ENCODE measurements at regions not wholly inside any gene's neighbourhood (a gene's known extent, or its start where the extent isn't known, plus 50 kb on each side); places are given as distances from the start of the nearest gene placed in this dataset.
"Not testable (repeated sequence)": the region's sequence is repeated elsewhere in the genome, so short reads cannot be mapped to it uniquely, and the experiment has no call there.

- DNase-seq = no peak
Observed at GRCh38 chr18:27564066-27564465, 379.0 kb upstream of the CHST9 start.

DNA sequence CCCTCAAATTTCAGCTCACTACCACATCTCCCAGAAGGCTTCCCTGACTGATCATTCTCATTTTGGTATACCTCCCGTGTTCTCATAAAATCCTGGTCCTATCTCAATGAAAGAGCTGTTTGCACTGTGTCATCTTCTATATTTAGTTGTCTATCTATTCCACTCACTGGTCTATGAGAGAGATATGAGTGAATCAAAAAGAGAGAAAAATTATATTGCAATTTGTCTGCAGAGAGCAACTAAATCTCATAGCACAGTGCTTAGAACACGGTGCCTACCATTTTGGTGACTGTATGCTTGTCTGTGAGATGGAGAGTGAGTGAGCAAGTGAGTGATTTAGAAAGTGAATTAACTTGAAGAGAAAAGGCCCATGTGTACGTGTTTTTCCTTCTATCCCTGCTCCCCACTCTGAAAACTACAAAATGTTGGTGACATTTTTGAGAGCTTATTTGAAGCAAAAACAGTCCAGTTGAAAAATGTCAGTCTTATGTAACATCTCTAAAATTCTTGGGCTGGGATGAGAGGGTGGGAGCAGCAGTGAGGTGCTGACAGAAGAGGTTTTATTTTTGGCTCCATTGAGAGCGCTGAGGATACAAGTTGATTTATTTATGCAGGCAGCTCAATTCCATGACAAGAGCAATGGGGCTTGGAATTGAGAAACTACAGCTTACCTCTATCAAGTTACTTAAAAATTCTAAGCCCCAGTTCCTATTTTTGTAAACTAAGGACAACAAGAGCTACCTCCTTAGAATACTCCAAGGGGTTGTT, 373.5 kb upstream of the CHST9 start:
- DNase-seq = no peak

DNA sequence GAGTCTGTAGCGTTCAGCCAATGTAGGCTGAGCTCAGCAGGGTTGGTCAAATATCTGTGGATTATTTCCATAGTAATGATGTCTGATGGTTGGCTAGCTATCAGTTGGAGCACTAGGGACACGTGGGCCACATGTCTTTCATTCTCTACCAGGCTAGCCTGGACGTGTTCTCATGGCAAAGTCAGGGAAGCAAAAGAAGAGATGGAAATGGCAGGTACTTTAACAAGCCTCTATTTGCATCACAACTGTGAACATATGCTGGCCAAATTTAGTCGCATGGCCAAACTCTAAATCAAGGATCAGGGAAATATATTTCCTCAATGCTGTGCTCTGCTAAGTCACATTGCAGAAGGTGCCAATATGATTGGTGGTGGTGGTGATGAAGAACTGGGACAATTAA, 371.6 kb upstream of the CHST9 start:
- DNase-seq = no peak

DNA sequence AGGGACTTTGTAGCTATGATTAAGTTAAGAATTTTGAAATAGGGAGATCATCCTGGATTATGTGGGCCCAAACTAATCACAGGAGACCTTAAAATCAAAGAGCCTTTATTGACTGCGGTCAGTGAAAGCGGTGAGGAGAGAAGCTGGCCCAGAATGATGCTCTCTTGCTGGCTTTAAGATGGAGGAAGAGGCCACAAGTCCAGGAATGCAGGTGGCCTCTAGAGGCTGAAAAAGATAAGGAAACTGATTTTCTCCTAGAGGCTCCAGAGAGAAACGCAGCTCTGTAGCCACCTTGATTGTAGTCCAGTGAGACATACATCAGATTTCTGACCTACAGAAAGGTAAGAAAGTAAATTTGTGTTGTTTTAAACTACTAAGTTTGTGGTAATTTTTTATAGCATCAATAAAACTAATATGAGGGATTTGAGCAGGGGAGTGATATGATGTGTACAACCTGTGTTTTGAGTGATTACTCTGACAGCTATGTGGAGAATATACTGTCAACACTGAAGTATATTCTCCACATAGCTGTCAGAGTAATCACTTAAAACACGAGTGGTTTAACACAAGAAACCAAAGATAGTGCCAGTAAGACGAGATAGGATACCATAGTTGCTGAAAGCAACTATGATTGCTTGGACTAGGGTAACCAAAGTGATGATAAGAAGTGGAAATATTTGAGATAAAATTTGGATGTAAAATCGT, 364.4 kb upstream of the CHST9 start:
- DNase-seq = no peak

DNA sequence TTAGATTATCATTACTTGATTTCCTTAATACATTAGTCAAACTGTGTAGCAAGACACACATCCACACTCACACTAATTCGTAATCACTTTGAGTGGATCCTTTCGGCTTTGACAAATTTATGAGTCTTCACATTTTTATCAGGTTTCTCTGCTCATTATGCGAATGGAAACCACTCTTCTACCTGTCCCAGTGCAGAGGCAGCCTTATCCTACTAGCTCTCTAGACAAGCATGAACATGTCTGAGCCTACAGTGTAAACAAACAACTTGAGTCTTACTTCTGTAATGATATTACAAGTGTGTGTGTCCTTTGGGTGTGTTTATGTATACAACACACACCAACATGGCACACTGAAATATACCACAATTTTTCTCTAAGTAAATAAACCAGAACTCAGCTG, 361.9 kb upstream of the CHST9 start:
- no peak for DNase-seq

GRCh38 chr18:27544206-27544605, 359.1 kb upstream of the CHST9 start:
- DNase-seq = no peak

- no peak for DNase-seq
Observed at GRCh38 chr18:27541293-27541692, 356.2 kb upstream of the CHST9 start.

DNA sequence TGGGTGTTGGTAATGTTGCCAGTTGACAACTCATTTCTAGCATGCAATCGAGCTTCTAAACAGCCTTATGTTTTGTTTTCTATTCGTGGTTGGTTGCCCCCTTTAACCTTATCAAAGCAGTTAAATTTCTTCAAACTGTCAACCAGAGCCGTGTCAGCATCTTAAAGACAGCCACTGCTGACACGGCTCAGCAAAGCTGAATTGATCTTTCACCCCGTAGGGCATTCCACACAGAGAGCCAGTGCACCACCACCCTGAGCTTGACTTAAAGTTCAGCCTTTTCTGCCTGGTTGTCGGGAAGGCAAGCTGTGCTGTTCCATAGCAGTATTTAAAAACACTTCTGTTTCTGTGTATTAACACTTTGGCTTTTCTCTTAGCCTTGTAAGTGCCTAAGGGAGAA, 355.0 kb upstream of the CHST9 start:
- no peak for DNase-seq

DNA sequence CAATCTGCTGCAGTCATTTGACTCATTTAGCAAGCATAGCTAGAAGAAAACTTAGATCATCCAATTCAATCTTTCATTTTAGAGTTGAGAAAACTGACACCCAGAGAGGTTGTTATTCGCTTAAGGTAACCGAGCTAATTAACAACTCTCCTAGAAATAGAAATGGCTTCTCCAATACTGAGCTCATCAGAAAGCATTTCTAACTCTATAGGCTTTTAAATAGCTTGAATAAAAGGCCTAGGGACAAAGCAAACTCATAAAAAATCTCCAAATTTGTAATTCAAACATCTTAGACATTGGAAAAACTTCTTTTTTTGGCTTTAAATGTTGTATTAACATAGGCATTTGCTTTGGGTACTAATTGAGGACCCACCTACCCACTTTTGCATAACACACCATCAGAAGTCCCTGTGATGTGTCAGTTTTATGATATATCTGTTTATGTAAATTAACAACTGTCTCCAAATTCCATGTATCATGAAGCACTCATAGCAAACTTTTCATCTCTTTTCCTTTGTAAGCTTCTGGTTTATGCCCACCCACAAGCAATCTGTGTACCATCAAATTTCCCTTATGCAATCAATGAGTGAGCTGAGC, 343.9 kb upstream of the CHST9 start:
- no peak for DNase-seq

- DNase-seq = no peak
Observed at GRCh38 chr18:27527856-27528255, 342.7 kb upstream of the CHST9 start.

- DNase-seq = no peak
Observed at GRCh38 chr18:27520401-27520800, 335.3 kb upstream of the CHST9 start.

- not testable (repeated sequence) for DNase-seq
Observed at GRCh38 chr18:27510036-27510633, 325.0 kb upstream of the CHST9 start.

GRCh38 chr18:27501671-27502070, 316.6 kb upstream of the CHST9 start:
- DNase-seq = no peak

- no peak for DNase-seq
Observed at GRCh38 chr18:27500531-27500930, 315.4 kb upstream of the CHST9 start.

GRCh38 chr18:27497246-27497645, 312.1 kb upstream of the CHST9 start:
- DNase-seq = no peak

DNA sequence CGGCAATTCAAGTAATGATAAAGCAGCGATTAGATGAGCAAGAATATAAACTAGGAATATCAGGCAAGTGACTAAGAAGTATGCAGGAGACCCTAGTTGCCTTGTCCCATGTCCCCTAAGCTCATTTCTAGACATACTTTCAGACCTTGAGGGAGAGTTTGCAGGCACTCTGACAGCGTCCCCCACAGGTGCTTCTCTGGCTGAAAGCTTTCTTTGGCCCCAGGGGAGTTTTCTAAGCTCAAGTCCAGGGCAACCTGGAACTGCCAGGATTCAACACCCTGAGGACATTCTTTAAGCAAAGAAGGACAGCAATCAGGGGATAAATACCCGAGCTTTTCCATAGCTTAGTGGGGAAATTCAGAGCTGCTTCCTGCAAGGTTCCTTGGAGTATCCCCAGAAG, 308.1 kb upstream of the CHST9 start:
- no peak for DNase-seq

DNA sequence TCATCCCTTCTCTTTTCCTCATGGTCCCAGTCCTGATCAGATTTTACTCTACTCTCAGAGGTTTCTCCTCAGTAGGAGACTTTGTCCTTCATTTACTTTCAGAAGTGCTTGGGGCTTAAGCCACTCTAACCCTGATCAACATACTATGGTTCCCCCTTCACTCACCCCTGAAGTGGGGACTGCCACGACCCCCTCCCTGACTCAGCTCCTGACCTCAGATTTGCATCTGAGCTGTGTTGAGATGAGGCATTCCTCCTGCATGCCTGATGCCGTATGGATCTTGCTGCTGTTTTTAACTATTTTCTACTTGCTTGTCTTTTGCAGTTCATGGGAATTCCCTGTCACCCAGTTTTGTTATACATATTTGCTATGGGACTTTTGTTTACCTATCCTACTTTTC, 306.7 kb upstream of the CHST9 start:
- no peak for DNase-seq

GRCh38 chr18:27483276-27483675, 298.2 kb upstream of the CHST9 start:
- no peak for DNase-seq

- DNase-seq = no peak
Observed at GRCh38 chr18:27478459-27478858, 293.4 kb upstream of the CHST9 start.

DNA sequence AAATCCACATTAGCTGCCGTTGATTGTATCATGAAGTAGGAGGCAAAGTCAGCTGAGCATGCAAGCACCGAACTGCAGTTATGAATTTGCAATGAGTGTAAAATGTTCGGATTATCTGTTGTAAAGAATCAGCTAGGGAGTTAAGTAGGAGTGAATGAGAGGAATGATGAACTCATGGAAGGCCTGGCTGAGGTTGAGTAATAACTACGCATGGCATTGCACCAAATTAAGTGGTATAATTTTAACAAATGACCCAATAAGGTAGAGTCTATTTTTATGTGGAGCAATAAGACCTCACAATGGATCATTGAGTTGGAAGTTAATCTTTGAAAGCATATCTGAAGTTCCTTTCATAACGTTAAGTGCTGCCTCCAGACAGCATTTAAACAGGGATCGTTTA, 288.2 kb upstream of the CHST9 start:
- DNase-seq = no peak

DNA sequence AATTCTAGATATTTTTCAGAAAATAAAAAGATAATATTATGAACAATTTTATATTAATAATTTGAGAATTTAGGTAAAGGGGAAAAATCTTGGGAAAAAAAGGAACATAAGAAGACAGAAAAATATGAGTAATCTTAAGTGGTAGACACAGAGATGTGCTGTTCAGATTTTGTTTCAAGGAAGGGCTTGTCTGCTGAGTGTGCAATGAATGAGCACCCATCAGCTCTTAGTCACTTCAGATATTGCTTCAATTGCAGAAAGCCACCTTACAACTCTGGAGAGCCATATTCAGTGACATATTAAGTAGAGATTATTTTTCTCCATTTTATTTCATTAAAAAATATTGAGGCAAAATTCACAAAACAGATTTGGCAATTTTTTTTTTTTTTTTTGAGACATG, 282.0 kb upstream of the CHST9 start:
- DNase-seq = no peak

GRCh38 chr18:27461957-27462356, 276.8 kb upstream of the CHST9 start:
- no peak for DNase-seq

GRCh38 chr18:27449104-27449503, 264.0 kb upstream of the CHST9 start:
- DNase-seq = no peak

DNA sequence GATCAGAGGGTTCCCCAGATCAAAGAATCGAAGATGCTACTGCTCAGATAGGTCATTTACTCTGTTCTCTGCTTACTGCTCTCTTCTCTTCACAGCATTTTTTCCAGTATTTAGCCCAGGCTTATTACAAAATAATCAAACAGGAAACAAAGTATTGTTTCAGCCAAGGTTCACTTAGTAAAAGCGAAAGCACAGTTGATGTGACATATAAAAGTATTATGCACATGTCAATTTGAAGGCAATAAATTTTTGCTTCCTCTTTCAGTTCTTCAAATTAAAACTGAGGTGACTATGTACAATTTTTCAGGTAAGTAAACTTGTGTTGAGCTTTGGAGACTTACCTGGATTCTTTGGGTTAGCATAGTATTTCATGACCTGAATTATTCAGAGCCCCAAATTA, 262.8 kb upstream of the CHST9 start:
- no peak for DNase-seq

All from dermis blood vessel endothelial cell (primary cell).